GM12873 (cell line): ENCODE measurements at regions not wholly inside any gene's neighbourhood (a gene's known extent, or its start where the extent isn't known, plus 50 kb on each side); places are given as distances from the start of the nearest gene placed in this dataset.

Experiments used
- CTCF ChIP-seq: IDR thresholded peaks from 2 replicates; pipeline ENCODE4 v1.5.1; 2012; ENCODE audit warnings: low read depth, mild to moderate bottlenecking, moderate library complexity, low read length, control low read depth; ENCODE audit not compliant: insufficient read depth; ENCODE audit errors: missing control alignments

GRCh38 chr5:85967681-85968080 is 650.1 kb upstream of the COX7C start:
- no peak for TF ChIP-seq CTCF

- no peak for TF ChIP-seq CTCF
Observed at GRCh38 chr5:85972539-85972938, 645.2 kb upstream of the COX7C start.

- no peak for TF ChIP-seq CTCF
Observed at GRCh38 chr5:85985167-85985566, 632.6 kb upstream of the COX7C start.

- TF ChIP-seq CTCF: no peak
Observed at GRCh38 chr5:85990998-85991397, 626.7 kb upstream of the COX7C start.

GRCh38 chr5:85998656-85999055 is 619.1 kb upstream of the COX7C start:
- TF ChIP-seq CTCF: no peak

- no peak for TF ChIP-seq CTCF
Observed at GRCh38 chr5:86008293-86008692, 609.4 kb upstream of the COX7C start.

GRCh38 chr5:86008704-86009103 is 609.0 kb upstream of the COX7C start:
- no peak for TF ChIP-seq CTCF

GRCh38 chr5:86011937-86012336 is 605.8 kb upstream of the COX7C start:
- TF ChIP-seq CTCF: no peak
